22Rv1 (cell line): ENCODE measurements at regions not wholly inside any gene's neighbourhood (a gene's known extent, or its start where the extent isn't known, plus 50 kb on each side); places are given as distances from the start of the nearest gene placed in this dataset.

Experiments
- ZFX ChIP-seq: fragments of 450-650 bp; IDR thresholded peaks from 2 replicates; pipeline ENCODE4 v1.6.1; 2017; ENCODE audit warnings: antibody characterized with exemption, borderline replicate concordance
- TF ChIP-seq, protein P1 (sequence below): fragments of 450-650 bp; IDR thresholded peaks from 2 replicates; pipeline ENCODE4 v1.5.1; 2017; ENCODE audit warnings: mild to moderate bottlenecking

DNA sequence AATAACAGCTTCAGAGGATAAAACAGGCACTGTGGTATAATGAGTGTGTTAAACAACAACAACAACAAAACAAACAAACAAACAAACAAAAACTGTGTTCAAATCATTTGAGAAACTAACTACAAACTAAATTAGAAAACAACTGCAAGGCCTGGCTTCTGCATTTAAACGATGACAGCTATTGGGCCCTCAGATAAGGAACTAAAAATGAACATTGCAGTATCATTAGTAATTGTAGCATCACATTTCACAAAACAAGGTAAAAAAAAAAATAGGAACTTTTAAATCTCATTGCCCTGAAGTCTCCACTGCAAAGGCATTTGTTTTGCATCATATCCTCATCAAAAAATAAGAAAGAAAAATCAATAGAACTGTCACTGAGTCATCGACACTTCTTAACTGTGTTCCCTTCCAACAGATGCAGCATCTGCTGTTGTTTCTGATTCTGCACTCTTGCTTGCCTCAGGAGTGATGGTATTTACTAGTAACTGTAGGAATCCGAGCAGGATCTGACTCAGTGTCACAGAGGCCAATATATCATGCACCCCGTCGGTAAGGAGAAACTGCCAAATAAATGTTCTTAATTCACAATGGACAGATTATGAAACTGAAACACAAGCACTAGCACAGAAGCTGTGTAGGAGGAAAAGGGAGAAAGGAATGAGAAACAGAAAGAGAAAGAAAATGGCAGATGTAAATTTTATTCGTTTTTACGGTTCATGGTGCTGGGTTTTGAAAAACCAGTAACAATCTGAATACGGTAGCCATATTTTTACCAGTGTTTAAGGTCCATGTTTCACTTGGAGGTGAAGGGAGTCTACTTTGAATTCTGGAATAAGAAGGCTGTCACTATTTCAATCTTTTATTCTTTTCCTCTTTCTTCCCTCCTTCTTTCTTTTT is 365.7 kb upstream of the EPHA7 start:
- TF ChIP-seq, protein P1, sequence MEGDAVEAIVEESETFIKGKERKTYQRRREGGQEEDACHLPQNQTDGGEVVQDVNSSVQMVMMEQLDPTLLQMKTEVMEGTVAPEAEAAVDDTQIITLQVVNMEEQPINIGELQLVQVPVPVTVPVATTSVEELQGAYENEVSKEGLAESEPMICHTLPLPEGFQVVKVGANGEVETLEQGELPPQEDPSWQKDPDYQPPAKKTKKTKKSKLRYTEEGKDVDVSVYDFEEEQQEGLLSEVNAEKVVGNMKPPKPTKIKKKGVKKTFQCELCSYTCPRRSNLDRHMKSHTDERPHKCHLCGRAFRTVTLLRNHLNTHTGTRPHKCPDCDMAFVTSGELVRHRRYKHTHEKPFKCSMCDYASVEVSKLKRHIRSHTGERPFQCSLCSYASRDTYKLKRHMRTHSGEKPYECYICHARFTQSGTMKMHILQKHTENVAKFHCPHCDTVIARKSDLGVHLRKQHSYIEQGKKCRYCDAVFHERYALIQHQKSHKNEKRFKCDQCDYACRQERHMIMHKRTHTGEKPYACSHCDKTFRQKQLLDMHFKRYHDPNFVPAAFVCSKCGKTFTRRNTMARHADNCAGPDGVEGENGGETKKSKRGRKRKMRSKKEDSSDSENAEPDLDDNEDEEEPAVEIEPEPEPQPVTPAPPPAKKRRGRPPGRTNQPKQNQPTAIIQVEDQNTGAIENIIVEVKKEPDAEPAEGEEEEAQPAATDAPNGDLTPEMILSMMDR: no peak
- no peak for TF ChIP-seq ZFX
